A549 (cell line): ENCODE measurements at regions not wholly inside any gene's neighbourhood (a gene's known extent, or its start where the extent isn't known, plus 50 kb on each side); places are given as distances from the start of the nearest gene placed in this dataset.

Experiments
- EP300 ChIP-seq, 2 experiments: fragments of >200 bp; sonication (Bioruptor Twin); formaldehyde crosslinking; IDR thresholded peaks; 2 replicates in 1 of 2; 3 replicates in 1 of 2; pipeline ENCODE4 v1.6.1; 2016 to 2017
- KDM1A ChIP-seq: fragments of 200-600 bp; sonication (generic); IDR thresholded peaks from 2 replicates; pipeline ENCODE4 v1.6.1; 2016; ENCODE audit warnings: low read depth, mild to moderate bottlenecking
- MAFK ChIP-seq: fragments of 450-650 bp; IDR thresholded peaks from 2 replicates; pipeline ENCODE4 v1.6.1; 2014; ENCODE audit not compliant: partially characterized antibody
- NR3C1 ChIP-seq: fragments of >200 bp; sonication (Bioruptor Twin); formaldehyde crosslinking; IDR thresholded peaks from 3 replicates; pipeline ENCODE4 v1.6.1; 2017
- POLR2A ChIP-seq: IDR thresholded peaks from 2 replicates; pipeline ENCODE4 v1.6.1; 2012; ENCODE audit warnings: mild to moderate bottlenecking, low read length
- RAD21 ChIP-seq, 2 experiments: fragments of >200 bp in 1 of 2; sonication (Bioruptor Twin) in 1 of 2; formaldehyde crosslinking in 1 of 2; IDR thresholded peaks in 1 of 2; conservative IDR thresholded peaks in 1 of 2; 2 replicates in 1 of 2; 3 replicates in 1 of 2; pipeline ENCODE4 v1.6.1; 2012 to 2018; ENCODE audit warnings: inconsistent platforms in 1 of 2
- RFX5 ChIP-seq: fragments of 450-650 bp; IDR thresholded peaks from 2 replicates; pipeline ENCODE4 v1.7.1; 2014; ENCODE audit warnings: antibody characterized with exemption, mild to moderate bottlenecking, moderate library complexity
- SMC3 ChIP-seq: fragments of >200 bp; sonication (Bioruptor Twin); formaldehyde crosslinking; IDR thresholded peaks from 3 replicates; pipeline ENCODE4 v1.6.1; 2018; ENCODE audit warnings: inconsistent platforms
- SREBF2 ChIP-seq: fragments of 450-650 bp; IDR thresholded peaks from 2 replicates; pipeline ENCODE4 v1.6.1; 2014; ENCODE audit warnings: mild to moderate bottlenecking, moderate library complexity
- TF ChIP-seq, protein P1 (sequence below): fragments of >200 bp; sonication (Bioruptor Twin); formaldehyde crosslinking; IDR thresholded peaks from 3 replicates; pipeline ENCODE4 v1.5.1; 2016

DNA sequence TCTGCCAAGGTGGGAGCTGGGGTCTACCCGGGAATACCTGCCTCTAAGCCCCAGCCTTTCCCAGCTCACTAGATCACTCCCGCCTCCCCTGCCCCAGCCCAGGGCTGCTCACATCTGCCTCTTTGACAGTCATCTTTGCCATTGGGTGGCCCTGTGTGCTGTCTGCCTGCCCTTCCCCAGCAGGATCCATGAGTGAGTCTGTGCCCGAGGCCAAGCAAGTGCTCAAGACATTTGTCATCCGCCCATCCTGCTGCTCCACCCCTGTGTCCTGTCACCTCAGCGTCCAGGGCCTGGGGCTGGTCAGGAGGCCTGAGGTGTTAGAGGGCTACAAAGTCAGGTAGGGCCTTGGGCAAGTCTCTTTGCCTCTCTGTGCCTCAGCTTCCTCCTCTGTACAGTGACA is 89.4 kb downstream of the LSM3 start:
- TF ChIP-seq MAFK (no peak), EP300 (IDR thresholded peaks at IDR 0.05) (no peak), KDM1A (no peak), SREBF2 (no peak), NR3C1 (no peak), POLR2A (no peak), SMC3 (no peak), RAD21 (conservative IDR thresholded peaks at IDR 0.05 in 1 of 2, IDR thresholded peaks at IDR 0.05 in 1 of 2) (no peak), RFX5 (no peak)
- TF ChIP-seq, protein P1, sequence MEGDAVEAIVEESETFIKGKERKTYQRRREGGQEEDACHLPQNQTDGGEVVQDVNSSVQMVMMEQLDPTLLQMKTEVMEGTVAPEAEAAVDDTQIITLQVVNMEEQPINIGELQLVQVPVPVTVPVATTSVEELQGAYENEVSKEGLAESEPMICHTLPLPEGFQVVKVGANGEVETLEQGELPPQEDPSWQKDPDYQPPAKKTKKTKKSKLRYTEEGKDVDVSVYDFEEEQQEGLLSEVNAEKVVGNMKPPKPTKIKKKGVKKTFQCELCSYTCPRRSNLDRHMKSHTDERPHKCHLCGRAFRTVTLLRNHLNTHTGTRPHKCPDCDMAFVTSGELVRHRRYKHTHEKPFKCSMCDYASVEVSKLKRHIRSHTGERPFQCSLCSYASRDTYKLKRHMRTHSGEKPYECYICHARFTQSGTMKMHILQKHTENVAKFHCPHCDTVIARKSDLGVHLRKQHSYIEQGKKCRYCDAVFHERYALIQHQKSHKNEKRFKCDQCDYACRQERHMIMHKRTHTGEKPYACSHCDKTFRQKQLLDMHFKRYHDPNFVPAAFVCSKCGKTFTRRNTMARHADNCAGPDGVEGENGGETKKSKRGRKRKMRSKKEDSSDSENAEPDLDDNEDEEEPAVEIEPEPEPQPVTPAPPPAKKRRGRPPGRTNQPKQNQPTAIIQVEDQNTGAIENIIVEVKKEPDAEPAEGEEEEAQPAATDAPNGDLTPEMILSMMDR = no peak
